Skin epidermis (tissue), 12 donors: ENCODE measurements at regions not wholly inside any gene's neighbourhood (a gene's known extent, or its start where the extent isn't known, plus 50 kb on each side); places are given as distances from the start of the nearest gene placed in this dataset.

Experiments used
- H3K27ac ChIP-seq, 21 experiments: fragments of 200-600 bp; sonication (generic) in 11 of 21; one replicate each; pipeline ENCODE4 v1.5.0; 2020; ENCODE audit warnings: mild to moderate bottlenecking in 3 of 21, inconsistent platforms in 2 of 21, moderate library complexity in 2 of 21
- H3K4me3 ChIP-seq, 7 experiments: fragments of 200-600 bp; sonication (generic) in 2 of 7; one replicate each; pipeline ENCODE4 v1.5.0; 2020; ENCODE audit warnings: inconsistent platforms in 2 of 7, mild to moderate bottlenecking in 2 of 7, moderate library complexity in 1 of 7

- Histone ChIP-seq H3K27ac (no peak overlapping the region), H3K4me3 (no peak overlapping the region)
Measured at GRCh38 chr13:24004971-24005370, 107.7 kb upstream of the C1QTNF9B start.

DNA sequence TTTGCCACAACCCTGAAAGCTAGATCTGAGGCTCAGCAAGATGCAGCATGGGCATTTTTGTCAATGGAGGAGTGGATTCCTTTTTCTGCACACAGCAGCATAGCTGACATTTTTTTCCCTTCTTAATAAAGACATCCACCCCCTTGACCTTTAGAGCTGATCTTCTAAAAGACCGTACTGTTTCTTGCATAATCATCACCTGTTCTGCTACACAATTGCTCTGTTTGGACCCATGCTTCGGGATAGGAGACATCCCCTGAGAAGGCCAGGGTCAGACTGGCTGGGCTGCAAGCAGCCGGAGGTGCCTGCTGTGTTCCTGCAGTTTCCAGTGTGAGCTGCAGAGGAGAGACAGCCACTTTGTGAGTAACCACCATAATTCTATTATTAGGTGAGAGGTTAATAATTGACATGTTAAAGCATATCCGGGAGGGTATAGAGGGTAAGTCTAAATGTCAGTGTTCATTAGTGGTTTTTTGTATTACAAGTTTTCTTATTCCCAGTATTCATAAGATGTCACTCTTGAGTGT, 108.5 kb upstream of the C1QTNF9B start:
- no peak overlapping the region for H3K27ac ChIP-seq
- H3K4me3 ChIP-seq: no peak overlapping the region

DNA sequence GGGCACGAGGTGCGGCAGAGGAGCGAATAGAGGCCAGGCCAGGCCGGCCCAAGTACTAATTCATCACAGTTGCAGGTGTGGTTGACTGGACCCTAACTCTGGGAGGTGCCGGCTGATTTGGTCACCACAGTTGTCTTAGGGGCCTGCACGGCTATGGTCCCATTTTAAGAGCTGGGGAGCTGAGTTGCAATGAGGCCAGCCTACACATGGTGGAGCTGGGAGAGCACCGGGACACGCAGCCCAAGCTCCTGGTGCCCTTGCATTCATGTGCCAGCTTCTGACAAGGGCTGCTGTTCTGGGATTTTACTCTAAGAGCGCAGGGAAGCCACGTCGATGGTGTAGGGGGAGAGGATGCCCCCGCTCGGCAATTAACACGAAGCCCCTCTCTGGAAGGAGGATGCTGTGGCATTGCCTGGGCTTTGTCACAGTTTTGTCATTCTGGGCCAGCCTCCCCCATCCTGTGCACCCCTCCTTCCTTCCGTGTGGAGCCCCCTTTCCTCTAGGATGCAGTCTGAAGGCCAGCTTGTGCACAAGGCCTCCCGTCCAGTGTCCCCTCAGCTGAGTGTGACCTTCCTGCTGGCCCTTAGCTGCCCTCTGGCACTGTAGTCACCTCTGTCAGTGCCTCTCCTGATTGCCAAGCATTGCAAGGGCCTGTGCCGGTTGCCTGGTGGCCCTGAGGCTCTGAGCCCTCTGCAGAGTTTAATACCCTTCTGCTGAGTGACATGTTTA, 109.4 kb upstream of the C1QTNF9B start:
- H3K27ac ChIP-seq: no peak overlapping the region
- no peak overlapping the region for H3K4me3 ChIP-seq

GRCh38 chr13:24007979-24008620, 110.8 kb upstream of the C1QTNF9B start:
- no peak overlapping the region for H3K27ac ChIP-seq
- no peak overlapping the region for H3K4me3 ChIP-seq

DNA sequence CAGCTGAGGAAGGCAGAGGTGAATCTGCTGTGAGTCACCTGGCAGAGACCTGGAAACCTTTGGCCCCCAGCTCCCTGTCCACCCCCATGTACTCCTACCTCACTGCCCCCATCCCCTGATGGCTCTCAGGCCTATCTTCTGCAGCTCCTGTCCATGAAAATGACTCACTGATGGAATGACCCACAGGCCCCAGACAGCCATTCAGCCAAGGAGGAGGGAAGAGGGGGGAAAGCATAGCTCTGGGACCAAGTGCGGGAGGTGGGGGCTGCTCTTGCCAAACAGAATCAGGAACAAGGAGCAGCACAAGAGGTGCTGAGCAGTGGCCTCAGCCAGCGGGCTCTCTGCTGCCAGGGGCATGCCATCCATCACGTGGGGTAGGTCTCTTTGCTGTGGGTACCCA, 111.4 kb upstream of the C1QTNF9B start:
- Histone ChIP-seq H3K27ac (no peak overlapping the region), H3K4me3 (no peak overlapping the region)

DNA sequence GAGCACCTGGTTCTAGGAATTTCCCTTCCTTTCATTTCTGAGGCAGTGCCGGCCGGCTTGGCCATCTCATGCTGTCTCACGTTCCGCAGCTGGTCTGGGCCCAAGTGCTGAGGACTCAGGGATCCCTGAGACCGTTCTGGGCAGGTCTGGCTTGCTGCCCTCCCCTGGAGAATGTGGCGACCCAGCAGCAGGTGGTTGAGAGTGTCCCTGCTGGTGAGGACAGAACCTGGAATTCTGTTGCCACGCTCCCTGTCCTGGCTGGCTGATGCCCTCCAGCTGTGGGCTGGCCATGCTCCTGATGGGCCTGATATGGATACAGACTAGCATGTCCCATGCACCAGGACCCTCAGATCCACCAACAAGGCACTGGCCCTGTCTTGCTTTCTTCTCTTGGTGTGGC, 114.0 kb upstream of the C1QTNF9B start:
- no peak overlapping the region for H3K4me3 ChIP-seq

GRCh38 chr13:24012648-24013047, 115.3 kb upstream of the C1QTNF9B start:
- no peak overlapping the region for H3K27ac ChIP-seq
- no peak overlapping the region for H3K4me3 ChIP-seq

More for the DNA sequence above, 114.0 kb upstream of the C1QTNF9B start:
- H3K27ac ChIP-seq: no peak overlapping the region

DNA sequence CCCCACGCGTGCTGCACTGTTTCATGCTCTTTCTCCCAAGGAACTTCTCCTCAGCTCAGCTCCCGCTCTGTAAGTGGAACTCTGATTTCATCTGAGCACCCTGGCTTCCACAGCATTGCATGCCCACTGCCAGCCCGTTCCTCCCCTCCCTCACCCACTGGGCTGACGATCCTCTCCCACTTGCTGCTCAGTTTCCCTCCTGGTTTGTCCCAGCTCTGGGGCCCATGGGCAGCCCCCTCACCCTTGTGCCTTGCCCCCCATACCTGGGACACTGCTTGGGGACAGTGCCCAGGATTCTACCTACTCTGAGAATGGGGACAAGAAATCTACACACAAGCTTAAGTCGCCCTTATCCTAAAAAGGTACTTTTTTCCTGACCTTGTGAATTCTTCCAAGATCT, 115.9 kb upstream of the C1QTNF9B start:
- no peak overlapping the region for H3K27ac ChIP-seq
- H3K4me3 ChIP-seq: no peak overlapping the region

DNA sequence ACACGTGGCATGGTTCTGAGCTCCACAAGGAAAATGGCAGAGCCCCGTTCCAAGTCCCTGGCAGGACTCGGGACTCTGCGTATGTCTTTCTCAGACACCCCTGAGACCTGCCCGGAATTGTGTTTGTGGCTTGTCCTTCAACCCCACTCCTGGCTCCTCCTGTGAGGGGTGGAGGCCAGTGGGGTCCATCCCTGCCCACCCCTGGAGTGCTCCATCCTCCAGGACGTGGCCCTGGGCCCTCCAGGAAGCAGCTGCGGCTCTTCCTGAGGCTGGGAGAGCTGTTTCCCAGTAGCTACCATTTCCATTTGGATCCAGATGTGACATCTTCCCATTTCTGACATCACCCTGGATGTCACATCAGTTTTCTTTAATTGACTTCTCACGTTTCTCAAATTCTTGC, 118.7 kb upstream of the C1QTNF9B start:
- H3K4me3 ChIP-seq: no peak overlapping the region
- H3K27ac ChIP-seq: no peak overlapping the region

GRCh38 chr13:24022568-24022967, 125.3 kb upstream of the C1QTNF9B start:
- Histone ChIP-seq H3K27ac (no peak overlapping the region), H3K4me3 (no peak overlapping the region)

DNA sequence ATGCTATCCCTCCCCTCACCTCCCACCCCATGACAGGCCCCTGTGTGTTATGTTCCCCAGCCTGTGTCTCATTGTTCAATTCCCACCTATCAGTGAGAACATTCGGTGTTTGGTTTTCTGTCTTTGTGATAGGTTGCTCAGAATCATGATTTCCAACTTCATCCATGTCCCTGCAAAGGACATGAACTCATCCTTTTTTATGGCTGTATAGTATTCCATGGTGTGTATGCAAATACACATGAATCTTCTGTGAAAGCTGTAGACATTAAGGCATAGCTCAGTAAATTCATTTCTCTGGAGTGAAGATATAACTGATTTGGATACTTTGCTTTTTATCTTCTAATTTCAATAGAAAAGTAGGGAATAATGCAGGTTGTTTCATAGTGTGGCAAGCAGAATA, 125.8 kb upstream of the C1QTNF9B start:
- no peak overlapping the region for H3K27ac ChIP-seq
- H3K4me3 ChIP-seq: no peak overlapping the region

DNA sequence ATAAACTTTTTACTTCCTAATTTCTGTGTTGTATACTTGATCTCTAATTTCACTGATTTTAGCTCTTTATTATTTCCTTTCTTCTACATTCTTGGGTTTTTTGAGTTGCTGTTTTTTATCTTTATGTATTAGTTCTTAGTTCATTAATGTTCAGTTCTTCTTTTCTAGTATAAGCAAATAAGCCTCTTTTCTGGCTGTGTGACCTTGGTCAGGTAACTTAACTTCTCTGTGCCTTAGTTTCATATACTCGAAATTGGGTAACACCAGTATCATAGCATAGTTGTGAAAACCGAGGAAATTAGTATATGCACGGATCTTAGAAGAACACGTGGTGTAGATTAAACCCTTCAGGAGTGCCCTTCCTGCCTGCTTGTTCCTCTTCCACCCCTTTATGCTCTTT, 130.2 kb upstream of the C1QTNF9B start:
- Histone ChIP-seq H3K4me3 (no peak overlapping the region), H3K27ac (no peak overlapping the region)

DNA sequence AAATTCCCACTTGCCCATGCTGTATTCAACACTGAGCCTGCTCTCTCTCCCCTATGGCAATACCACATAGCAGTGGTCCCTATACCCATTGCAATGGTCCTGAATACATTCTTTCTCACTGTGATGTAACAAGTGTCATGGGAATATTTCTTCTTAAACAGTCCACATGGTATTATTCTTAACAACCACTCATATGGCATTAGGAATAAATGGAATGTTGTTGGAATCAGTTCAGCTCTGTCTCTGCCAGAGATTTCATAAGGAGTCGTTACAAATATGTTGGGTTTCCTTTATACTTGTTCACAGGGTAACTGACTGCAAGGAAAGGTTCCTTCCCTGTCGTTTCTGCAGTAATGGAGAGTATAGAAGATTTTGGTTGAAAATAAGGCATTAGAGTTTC, 128.3 kb upstream of the SPATA13 start:
- peak overlapping the region in 7 of 21 experiments; percentile 5 to 89 (median 63) for H3K27ac ChIP-seq
- no peak overlapping the region for H3K4me3 ChIP-seq

DNA sequence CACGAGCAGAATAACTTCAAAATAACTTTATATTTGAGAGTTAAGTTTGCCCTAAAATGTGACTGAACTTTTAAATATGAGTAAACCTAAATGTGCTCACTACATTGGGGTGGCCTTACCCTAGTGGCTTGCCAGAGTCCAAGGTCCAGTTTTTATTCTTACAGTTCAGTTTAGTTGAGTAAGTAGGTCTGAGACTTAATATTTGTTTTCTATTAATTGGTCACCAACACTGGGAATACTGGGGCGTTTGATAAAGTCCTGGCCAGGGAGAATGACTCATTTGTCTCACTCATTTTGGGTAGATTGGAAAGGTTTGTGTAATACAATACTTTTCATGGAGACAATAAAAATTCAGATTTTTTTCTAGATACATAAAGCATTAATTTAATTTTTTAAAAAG, 127.8 kb upstream of the SPATA13 start:
- H3K27ac ChIP-seq: peak overlapping the region in 10 of 21 experiments; percentile 5 to 89 (median 68)
- H3K4me3 ChIP-seq: no peak overlapping the region

DNA sequence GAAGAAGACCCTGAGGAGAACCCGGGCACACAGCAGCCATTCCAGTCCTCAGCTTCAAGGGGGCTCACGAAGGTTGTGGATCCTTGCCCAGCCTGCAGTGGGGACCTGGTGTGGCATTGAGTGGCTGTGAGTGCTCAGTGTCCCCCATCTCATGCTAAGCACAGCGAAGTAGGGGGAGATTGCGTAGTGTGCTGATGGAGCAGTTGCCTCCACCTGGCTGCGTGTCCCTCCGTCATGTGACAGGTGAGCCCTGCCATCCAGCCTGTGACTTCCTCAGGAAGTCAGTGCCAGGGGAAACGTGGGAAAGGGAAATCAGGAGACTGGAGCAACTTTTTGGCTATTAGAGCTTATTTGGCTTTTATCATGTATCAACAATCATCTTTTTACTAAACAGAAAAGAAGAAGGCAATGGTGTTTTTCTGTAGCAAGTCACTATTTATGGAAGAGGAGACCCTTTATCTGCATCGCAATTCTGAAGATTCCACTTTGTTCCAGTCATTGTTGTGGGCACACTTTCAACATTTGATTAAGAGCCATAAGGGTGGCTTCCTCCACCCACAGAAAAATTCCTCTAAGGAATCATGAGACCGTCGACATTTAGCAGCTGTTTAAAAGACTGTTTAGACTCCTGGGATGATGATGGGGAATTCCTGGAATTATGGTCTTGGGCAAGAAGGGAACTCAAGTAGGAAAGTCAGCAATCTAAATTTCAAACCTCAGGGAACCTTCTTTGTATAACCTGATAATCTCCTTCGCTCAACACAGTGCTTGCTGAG, 126.8 kb upstream of the SPATA13 start:
- no peak overlapping the region for H3K4me3 ChIP-seq

DNA sequence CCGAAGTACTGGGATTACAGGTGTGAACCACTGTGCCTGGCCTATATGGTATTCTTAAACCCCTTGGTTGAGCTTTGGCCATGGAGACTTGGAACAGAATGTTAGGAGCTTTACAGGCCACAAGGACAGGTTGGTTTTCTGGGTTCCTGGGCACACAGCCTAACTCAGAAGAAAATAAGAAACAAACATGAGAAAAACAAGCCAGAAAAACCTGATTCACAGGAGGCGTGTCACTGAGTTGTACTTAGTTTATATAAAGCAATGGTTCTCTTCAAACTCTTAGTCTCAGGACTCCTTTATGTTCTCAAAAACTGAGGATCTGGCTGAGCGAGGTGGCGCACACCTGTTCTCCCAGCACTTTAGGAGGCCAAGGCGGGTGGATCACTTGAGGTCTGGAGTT, 125.1 kb upstream of the SPATA13 start:
- no peak overlapping the region for H3K4me3 ChIP-seq
- peak overlapping the region in 6 of 21 experiments; percentile 22 to 83 (median 68) for H3K27ac ChIP-seq

More for the DNA sequence above, 126.8 kb upstream of the SPATA13 start:
- peak overlapping the region in 20 of 21 experiments; percentile 5 to 89 (median 55) for H3K27ac ChIP-seq

GRCh38 chr13:24036115-24036514, 124.4 kb upstream of the SPATA13 start:
- Histone ChIP-seq H3K4me3 (no peak overlapping the region), H3K27ac (peak overlapping the region in 1 of 21 experiments; percentile 83)

DNA sequence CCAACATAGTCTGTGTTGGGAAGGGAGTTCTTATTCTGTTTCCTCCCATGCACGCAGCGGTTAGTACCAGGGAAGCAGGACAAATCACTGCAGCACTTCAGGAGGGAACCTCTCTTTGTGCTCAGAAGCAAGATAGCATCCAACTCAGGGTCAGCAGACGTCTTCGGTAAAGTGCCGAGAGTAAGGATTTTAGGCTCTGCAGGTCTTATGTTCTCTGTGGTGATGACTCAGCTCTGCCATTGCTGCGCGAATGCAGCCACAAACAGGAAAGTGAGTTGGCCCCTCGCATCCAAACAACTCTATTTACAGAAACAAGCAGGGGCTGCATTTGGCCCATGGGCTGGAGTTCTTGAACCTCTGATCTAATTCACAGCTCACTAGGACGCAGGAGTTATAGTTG, 122.1 kb upstream of the SPATA13 start:
- Histone ChIP-seq H3K27ac (peak overlapping the region in 3 of 21 experiments; percentile 0 to 27 (median 17)), H3K4me3 (no peak overlapping the region)

DNA sequence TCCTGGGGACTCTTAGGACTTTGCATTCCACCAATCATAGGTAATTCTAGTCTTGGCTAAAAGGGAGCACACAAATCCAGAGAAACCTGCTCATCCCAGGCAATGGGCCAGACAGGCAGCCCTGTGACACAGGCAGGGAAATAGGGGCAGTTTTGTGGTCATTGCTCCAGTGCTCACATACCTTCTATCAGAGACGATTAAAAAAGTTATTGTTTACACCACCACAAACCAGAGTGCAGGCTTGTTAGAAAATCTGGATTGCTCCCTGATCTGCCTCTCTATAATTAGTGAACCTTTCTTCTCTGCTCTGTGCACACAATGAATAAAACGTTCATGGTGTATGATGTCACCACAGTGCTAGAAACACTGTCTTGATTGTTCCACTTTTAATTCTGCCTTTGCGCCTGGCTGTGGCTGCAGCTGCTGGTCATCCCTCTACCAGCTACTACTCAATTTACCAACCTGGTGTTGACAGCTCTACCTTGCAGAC, 121.6 kb upstream of the SPATA13 start:
- no peak overlapping the region for H3K4me3 ChIP-seq
- peak overlapping the region in 2 of 21 experiments; percentile 17 to 27 for H3K27ac ChIP-seq
